SK-N-SH (cell line): ENCODE measurements at regions not wholly inside any gene's neighbourhood (a gene's known extent, or its start where the extent isn't known, plus 50 kb on each side); places are given as distances from the start of the nearest gene placed in this dataset.

ENCODE experiments used
- GABPA ChIP-seq: IDR thresholded peaks from 2 replicates; pipeline ENCODE4 v1.4.0; 2012; ENCODE audit warnings: low read depth, mild to moderate bottlenecking
- JUND ChIP-seq: IDR thresholded peaks from 2 replicates; pipeline ENCODE4 v1.4.0; 2012
- MXI1 ChIP-seq: IDR thresholded peaks from 2 replicates; pipeline ENCODE4 v1.6.1; 2012; ENCODE audit warnings: mild to moderate bottlenecking, low read depth, low read length, improper control_type of control experiment
- NFIC ChIP-seq: IDR thresholded peaks from 2 replicates; pipeline ENCODE4 v1.4.0; 2012; ENCODE audit warnings: borderline replicate concordance
- PBX3 ChIP-seq: IDR thresholded peaks from 2 replicates; pipeline ENCODE4; 2012
- POLR2AphosphoS5 ChIP-seq: IDR thresholded peaks from 2 replicates; pipeline ENCODE4 v1.6.1; 2012; ENCODE audit warnings: low read depth, low read length
- RAD21 ChIP-seq: IDR thresholded peaks from 2 replicates; pipeline ENCODE4 v1.6.1; 2012; ENCODE audit warnings: mild to moderate bottlenecking, low read length
- RFX5 ChIP-seq: IDR thresholded peaks from 2 replicates; pipeline ENCODE4 v1.6.1; 2012; ENCODE audit warnings: mild to moderate bottlenecking, improper control_type of control experiment, low read length
- SIN3A ChIP-seq: IDR thresholded peaks from 2 replicates; pipeline ENCODE4 v1.6.1; 2012; ENCODE audit warnings: low read depth, mild to moderate bottlenecking, low read length, moderate library complexity, borderline replicate concordance
- SMC3 ChIP-seq: IDR thresholded peaks from 2 replicates; pipeline ENCODE4 v1.6.1; 2012; ENCODE audit warnings: low read depth, low read length, improper control_type of control experiment
- TAF1 ChIP-seq: IDR thresholded peaks from 2 replicates; pipeline ENCODE4 v1.6.1; 2012; ENCODE audit warnings: low read depth, mild to moderate bottlenecking, low read length, moderate library complexity, borderline replicate concordance
- YY1 ChIP-seq: IDR thresholded peaks from 2 replicates; pipeline ENCODE4 v1.4.0; 2012; ENCODE audit warnings: low read depth, mild to moderate bottlenecking
- TF ChIP-seq, protein P1 (sequence below): fragments of 200-600 bp; sonication (generic); IDR thresholded peaks from 2 replicates; pipeline ENCODE4 v1.6.1; 2017; ENCODE audit warnings: antibody characterized with exemption, mild to moderate bottlenecking, moderate library complexity
- TF ChIP-seq, protein P2 (sequence below): IDR thresholded peaks from 2 replicates; pipeline ENCODE4 v1.6.1; 2012; ENCODE audit warnings: mild to moderate bottlenecking, low read depth, low read length, moderate library complexity

DNA sequence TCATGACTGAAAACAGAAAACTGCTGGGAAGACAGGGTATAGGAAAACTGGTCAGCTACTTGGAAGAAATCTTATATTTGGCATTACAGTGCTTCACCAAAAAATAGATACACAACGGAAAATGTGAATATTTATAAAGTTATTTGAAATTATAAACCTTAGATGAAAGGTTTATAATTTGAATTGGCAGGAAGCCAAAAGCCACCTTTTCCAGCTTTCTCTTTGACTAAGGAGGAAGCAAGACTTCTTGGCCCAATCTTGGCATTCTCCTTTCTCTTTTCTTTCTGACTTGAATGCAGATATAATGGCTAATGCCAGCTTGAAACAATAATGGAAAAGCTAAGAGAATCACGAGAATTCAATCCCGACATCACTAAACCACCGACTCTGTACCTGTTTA, 196.5 kb upstream of the PIK3C3 start:
- TF ChIP-seq, protein P1, sequence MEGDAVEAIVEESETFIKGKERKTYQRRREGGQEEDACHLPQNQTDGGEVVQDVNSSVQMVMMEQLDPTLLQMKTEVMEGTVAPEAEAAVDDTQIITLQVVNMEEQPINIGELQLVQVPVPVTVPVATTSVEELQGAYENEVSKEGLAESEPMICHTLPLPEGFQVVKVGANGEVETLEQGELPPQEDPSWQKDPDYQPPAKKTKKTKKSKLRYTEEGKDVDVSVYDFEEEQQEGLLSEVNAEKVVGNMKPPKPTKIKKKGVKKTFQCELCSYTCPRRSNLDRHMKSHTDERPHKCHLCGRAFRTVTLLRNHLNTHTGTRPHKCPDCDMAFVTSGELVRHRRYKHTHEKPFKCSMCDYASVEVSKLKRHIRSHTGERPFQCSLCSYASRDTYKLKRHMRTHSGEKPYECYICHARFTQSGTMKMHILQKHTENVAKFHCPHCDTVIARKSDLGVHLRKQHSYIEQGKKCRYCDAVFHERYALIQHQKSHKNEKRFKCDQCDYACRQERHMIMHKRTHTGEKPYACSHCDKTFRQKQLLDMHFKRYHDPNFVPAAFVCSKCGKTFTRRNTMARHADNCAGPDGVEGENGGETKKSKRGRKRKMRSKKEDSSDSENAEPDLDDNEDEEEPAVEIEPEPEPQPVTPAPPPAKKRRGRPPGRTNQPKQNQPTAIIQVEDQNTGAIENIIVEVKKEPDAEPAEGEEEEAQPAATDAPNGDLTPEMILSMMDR: no peak
- TF ChIP-seq, protein P2, sequence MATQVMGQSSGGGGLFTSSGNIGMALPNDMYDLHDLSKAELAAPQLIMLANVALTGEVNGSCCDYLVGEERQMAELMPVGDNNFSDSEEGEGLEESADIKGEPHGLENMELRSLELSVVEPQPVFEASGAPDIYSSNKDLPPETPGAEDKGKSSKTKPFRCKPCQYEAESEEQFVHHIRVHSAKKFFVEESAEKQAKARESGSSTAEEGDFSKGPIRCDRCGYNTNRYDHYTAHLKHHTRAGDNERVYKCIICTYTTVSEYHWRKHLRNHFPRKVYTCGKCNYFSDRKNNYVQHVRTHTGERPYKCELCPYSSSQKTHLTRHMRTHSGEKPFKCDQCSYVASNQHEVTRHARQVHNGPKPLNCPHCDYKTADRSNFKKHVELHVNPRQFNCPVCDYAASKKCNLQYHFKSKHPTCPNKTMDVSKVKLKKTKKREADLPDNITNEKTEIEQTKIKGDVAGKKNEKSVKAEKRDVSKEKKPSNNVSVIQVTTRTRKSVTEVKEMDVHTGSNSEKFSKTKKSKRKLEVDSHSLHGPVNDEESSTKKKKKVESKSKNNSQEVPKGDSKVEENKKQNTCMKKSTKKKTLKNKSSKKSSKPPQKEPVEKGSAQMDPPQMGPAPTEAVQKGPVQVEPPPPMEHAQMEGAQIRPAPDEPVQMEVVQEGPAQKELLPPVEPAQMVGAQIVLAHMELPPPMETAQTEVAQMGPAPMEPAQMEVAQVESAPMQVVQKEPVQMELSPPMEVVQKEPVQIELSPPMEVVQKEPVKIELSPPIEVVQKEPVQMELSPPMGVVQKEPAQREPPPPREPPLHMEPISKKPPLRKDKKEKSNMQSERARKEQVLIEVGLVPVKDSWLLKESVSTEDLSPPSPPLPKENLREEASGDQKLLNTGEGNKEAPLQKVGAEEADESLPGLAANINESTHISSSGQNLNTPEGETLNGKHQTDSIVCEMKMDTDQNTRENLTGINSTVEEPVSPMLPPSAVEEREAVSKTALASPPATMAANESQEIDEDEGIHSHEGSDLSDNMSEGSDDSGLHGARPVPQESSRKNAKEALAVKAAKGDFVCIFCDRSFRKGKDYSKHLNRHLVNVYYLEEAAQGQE: no peak
- TF ChIP-seq YY1: no peak
- no peak for TF ChIP-seq RFX5
- no peak for TF ChIP-seq SIN3A
- TF ChIP-seq TAF1: no peak
- no peak for TF ChIP-seq SMC3
- no peak for TF ChIP-seq JUND
- TF ChIP-seq POLR2AphosphoS5: no peak
- TF ChIP-seq PBX3: no peak
- no peak for TF ChIP-seq MXI1
- TF ChIP-seq RAD21: no peak
- no peak for TF ChIP-seq GABPA
- no peak for TF ChIP-seq NFIC
